Ovary (tissue), 7 donors: ENCODE measurements at regions not wholly inside any gene's neighbourhood (a gene's known extent, or its start where the extent isn't known, plus 50 kb on each side); places are given as distances from the start of the nearest gene placed in this dataset.

ENCODE experiments used
- DNase-seq, 5 donors: peaks; one replicate each; pipeline ENCODE4 v3.0.0-alpha.2; 2019 to 2020
- H3K27ac ChIP-seq, 2 donors: fragments of 200-600 bp; one replicate each; pipeline versions ENCODE4 v1.5.1 to v1.8.0; 2019 to 2022
- H3K27me3 ChIP-seq: fragments of 200-600 bp; one replicate; pipeline ENCODE4 v1.8.0; 2022
- H3K36me3 ChIP-seq: fragments of 200-600 bp; sonication (generic); one replicate; pipeline ENCODE4 v1.5.1; 2019
- H3K4me1 ChIP-seq: one replicate; pipeline ENCODE4 v1.8.1; 2013; ENCODE audit warnings: mild to moderate bottlenecking, moderate library complexity; ENCODE audit not compliant: insufficient read depth
- H3K4me3 ChIP-seq: fragments of 200-600 bp; sonication (generic); one replicate; pipeline ENCODE4 v1.5.1; 2017
- H3K9me3 ChIP-seq, 2 donors: fragments of 200-600 bp in 1 of 2; sonication (generic) in 1 of 2; one replicate each; pipeline versions ENCODE4 v1.5.1 to v1.8.1; 2013 to 2019; ENCODE audit warnings: mild to moderate bottlenecking in 1 of 2, moderate library complexity in 1 of 2
- CTCF ChIP-seq, 3 donors: fragments of 450-650 bp in 2 of 3; fragments of 200-600 bp in 1 of 3; IDR thresholded peaks; one replicate each; pipeline versions ENCODE4 v1.5.1 to v1.8.0; 2016 to 2022; ENCODE audit warnings: antibody characterized with exemption in 3 of 3, mild to moderate bottlenecking in 1 of 3
- EP300 ChIP-seq: sonication (generic); formaldehyde crosslinking; IDR thresholded peaks from one replicate; pipeline ENCODE4 v1.6.1; 2017; ENCODE audit warnings: antibody characterized with exemption
- POLR2A ChIP-seq: fragments of 450-650 bp; IDR thresholded peaks from one replicate; pipeline ENCODE4 v1.6.1; 2017; ENCODE audit warnings: antibody characterized with exemption, mild to moderate bottlenecking, moderate library complexity
- WGBS, 3 donors: extraction: QIAGEN DNeasy Blood & Tissue Kit in 1 of 3; methylation state at CpG; one replicate each; pipeline versions ENCODE4 v1.1.5 to v1.1.7; 2013 to 2017; 5-methylcytosine and 5-hydroxymethylcytosine counted together
- intact Hi-C, 4 donors: fragments of 100-400 bp; cut with DNase I; formaldehyde crosslinking; loops; one replicate each; pipeline versions ENCODE4 v1.11.0 to v1.15.1; 2022 to 2023
- donor health status: DM: no; HTN: no; CAD: no; lungs with moderate emphysema.
- donor health status: DM: no; HTN: no; CAD: no.
- donor health status: Bipolar disorder and iron deficiency.
- donor health status: DM: no; HTN: no; CAD: no.
- donor health status: DM: yes; HTN: yes; CAD: no.

- H3K4me1 ChIP-seq: no peaks in the 10 kb centered on the region
- intact Hi-C loops: no loop called here
- WGBS, 3 donors: 85 to 90% (median 90%) methylated on average over 4 of the region's 4 CpGs
These were observed 222.2 kb upstream of the MAP3K7 start for GRCh38 chr6:90809035-90809434.

GRCh38 chr6:90807791-90808701 lies 221.2 kb upstream of the MAP3K7 start:
- no peaks in the 10 kb centered on the region for H3K36me3 ChIP-seq
- no peak overlapping the region for H3K4me3 ChIP-seq
- H3K9me3 ChIP-seq: no peaks in the 10 kb centered on the region
- TF ChIP-seq EP300 (no peak), CTCF (IDR thresholded peaks at IDR 0.05) (no peak), POLR2A (no peak)
- 77 to 85% (median 83%) methylated on average over 6 of the region's 6 CpGs for WGBS, 3 donors
- H3K27me3 ChIP-seq: no peaks in the 10 kb centered on the region
- DNase-seq: no peak
- intact Hi-C loops: no loop called here
- no peak overlapping the region for H3K27ac ChIP-seq
- H3K4me1 ChIP-seq: no peaks in the 10 kb centered on the region

More at GRCh38 chr6:90809035-90809434, 222.2 kb upstream of the MAP3K7 start:
- Histone ChIP-seq H3K36me3 (no peaks in the 10 kb centered on the region), H3K9me3 (no peaks in the 10 kb centered on the region), H3K4me3 (no peak overlapping the region), H3K27me3 (no peaks in the 10 kb centered on the region), H3K27ac (no peak overlapping the region)
- no peak for DNase-seq
- TF ChIP-seq EP300 (no peak), POLR2A (no peak)

- H3K4me3 ChIP-seq: no peak overlapping the region
- WGBS, 3 donors: 21 to 42% (median 26%) methylated on average over 1 of the region's 1 CpG
- TF ChIP-seq POLR2A (no peak), CTCF (IDR thresholded peaks at IDR 0.05) (no peak), EP300 (no peak)
- H3K36me3 ChIP-seq: no peaks in the 10 kb centered on the region
- no peaks in the 10 kb centered on the region for H3K4me1 ChIP-seq
- H3K27me3 ChIP-seq: no peaks in the 10 kb centered on the region
- H3K9me3 ChIP-seq: no peaks in the 10 kb centered on the region
- no peak for DNase-seq
- no peak overlapping the region for H3K27ac ChIP-seq
- intact Hi-C loops: no loop called here
These were observed 218.8 kb upstream of the MAP3K7 start for GRCh38 chr6:90805619-90806155.

GRCh38 chr6:90803956-90804355 lies 217.1 kb upstream of the MAP3K7 start:
- no peaks in the 10 kb centered on the region for H3K27me3 ChIP-seq
- no peak overlapping the region for H3K27ac ChIP-seq
- H3K4me1 ChIP-seq: no peaks in the 10 kb centered on the region
- no peak for DNase-seq
- H3K4me3 ChIP-seq: no peak overlapping the region
- TF ChIP-seq EP300 (no peak), CTCF (IDR thresholded peaks at IDR 0.05) (no peak), POLR2A (no peak)
- H3K9me3 ChIP-seq: no peaks in the 10 kb centered on the region
- intact Hi-C loops: no loop called here
- H3K36me3 ChIP-seq: no peaks in the 10 kb centered on the region
- 56 to 80% (median 80%) methylated on average over 2 of the region's 2 CpGs for WGBS, 3 donors

GRCh38 chr6:90795078-90795477 lies 208.2 kb upstream of the MAP3K7 start:
- Histone ChIP-seq H3K27ac (no peak overlapping the region), H3K36me3 (no peaks in the 10 kb centered on the region), H3K27me3 (no peaks in the 10 kb centered on the region), H3K4me3 (no peak overlapping the region), H3K9me3 (no peaks in the 10 kb centered on the region), H3K4me1 (peaks cover 3% of the 10 kb centered on the region)
- TF ChIP-seq POLR2A (no peak), EP300 (no peak), CTCF (IDR thresholded peaks at IDR 0.05) (no peak)
- 90 to 92% (median 91%) methylated on average over 2 of the region's 2 CpGs for WGBS, 3 donors
- no peak for DNase-seq
- intact Hi-C loops: no loop called here
